ENCODE measurements at regions not wholly inside any gene's neighbourhood (a gene's known extent, or its start where the extent isn't known, plus 50 kb on each side); places are given as distances from the start of the nearest gene placed in this dataset.

DNA sequence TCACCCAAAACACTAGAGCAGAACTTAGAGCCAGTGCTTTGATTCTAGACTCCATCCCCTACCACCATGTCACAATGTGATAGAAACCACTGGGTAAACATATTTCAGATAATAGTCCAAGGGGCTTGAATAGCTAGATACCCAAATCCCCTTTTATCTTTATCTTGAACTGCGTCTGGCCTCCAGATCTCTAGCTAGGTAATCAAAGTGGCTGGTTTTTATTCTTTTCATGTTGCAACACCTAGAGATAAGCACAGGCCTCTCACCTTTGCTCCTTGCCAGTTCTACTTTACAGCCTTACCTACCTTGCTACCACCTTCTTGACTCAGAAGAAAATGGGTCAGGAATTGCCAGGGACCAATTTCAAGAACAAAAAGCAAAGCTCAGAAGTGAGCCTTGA lies 171.2 kb downstream of the C1D start:
- no peaks in the 10 kb centered on the region for H4K20me1 ChIP-seq (ENCODE audit: insufficient read depth, low read length)
- H3K4me1 ChIP-seq (ENCODE audit: insufficient read depth, low read length, severe bottlenecking): no peaks in the 10 kb centered on the region
- no peaks in the 10 kb centered on the region for H3K79me2 ChIP-seq (ENCODE audit: insufficient read depth, low read length)
- H3K27ac ChIP-seq (ENCODE audit: low read depth, low read length, poor library complexity, severe bottlenecking): no peak overlapping the region
- H2AFZ ChIP-seq (ENCODE audit: low read length): no peak overlapping the region
- H3K9ac ChIP-seq (ENCODE audit: low read length): no peak overlapping the region
- TF ChIP-seq, protein P1, sequence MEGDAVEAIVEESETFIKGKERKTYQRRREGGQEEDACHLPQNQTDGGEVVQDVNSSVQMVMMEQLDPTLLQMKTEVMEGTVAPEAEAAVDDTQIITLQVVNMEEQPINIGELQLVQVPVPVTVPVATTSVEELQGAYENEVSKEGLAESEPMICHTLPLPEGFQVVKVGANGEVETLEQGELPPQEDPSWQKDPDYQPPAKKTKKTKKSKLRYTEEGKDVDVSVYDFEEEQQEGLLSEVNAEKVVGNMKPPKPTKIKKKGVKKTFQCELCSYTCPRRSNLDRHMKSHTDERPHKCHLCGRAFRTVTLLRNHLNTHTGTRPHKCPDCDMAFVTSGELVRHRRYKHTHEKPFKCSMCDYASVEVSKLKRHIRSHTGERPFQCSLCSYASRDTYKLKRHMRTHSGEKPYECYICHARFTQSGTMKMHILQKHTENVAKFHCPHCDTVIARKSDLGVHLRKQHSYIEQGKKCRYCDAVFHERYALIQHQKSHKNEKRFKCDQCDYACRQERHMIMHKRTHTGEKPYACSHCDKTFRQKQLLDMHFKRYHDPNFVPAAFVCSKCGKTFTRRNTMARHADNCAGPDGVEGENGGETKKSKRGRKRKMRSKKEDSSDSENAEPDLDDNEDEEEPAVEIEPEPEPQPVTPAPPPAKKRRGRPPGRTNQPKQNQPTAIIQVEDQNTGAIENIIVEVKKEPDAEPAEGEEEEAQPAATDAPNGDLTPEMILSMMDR (IDR thresholded peaks at IDR 0.05; ENCODE audit: low read length): no peak
- no peak for TF ChIP-seq EZH2 (IDR thresholded peaks at IDR 0.05; ENCODE audit: borderline replicate concordance, low read length)
- H3K27me3 ChIP-seq (ENCODE audit: insufficient read depth, low read length): no peaks in the 10 kb centered on the region
- no peaks in the 10 kb centered on the region for H3F3A ChIP-seq (ENCODE audit: insufficient read depth, low read length)
- H3K36me3 ChIP-seq (ENCODE audit: insufficient read depth, low read length): no peaks in the 10 kb centered on the region
- H3K9me3 ChIP-seq (ENCODE audit: low read length): no peaks in the 10 kb centered on the region
- H3K4me3 ChIP-seq (ENCODE audit: low read depth, low read length, poor library complexity, severe bottlenecking): no peak overlapping the region
- H3K4me2 ChIP-seq (ENCODE audit: low read length): no peak overlapping the region
- H3K9me2 ChIP-seq (ENCODE audit: low read depth, low read length): no peaks in the 10 kb centered on the region

DNA sequence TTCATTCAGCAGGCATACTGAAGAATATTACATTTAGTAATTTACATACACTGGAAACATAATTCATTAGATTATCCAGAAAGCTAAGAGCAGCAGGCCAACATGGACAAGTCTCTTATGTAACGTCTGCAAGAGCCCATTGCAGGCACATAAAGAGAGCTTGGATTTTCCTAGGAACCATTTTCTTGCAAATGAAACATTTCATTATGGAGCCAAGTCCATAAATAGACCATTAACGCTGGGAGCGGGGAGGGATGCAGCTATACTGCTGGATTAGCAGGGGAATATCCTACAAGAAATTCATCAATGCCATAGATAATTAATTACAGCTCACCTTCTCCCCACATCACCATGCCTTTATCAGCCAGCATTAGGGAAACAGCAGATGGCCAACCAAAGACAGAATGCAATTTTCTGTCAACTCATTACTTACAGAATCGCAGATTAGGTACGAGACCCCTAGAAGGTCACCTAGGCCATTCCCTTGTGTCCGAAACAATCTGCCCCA lies 170.4 kb downstream of the C1D start:
- Histone ChIP-seq H2AFZ (ENCODE audit: low read length) (no peak overlapping the region), H4K20me1 (ENCODE audit: insufficient read depth, low read length) (no peaks in the 10 kb centered on the region), H3K4me1 (ENCODE audit: insufficient read depth, low read length, severe bottlenecking) (no peaks in the 10 kb centered on the region), H3K79me2 (ENCODE audit: insufficient read depth, low read length) (no peaks in the 10 kb centered on the region), H3F3A (ENCODE audit: insufficient read depth, low read length) (no peaks in the 10 kb centered on the region), H3K9me3 (ENCODE audit: low read length) (no peaks in the 10 kb centered on the region), H3K4me2 (ENCODE audit: low read length) (no peak overlapping the region), H3K4me3 (ENCODE audit: low read depth, low read length, poor library complexity, severe bottlenecking) (no peak overlapping the region), H3K27ac (ENCODE audit: low read depth, low read length, poor library complexity, severe bottlenecking) (no peak overlapping the region), H3K36me3 (ENCODE audit: insufficient read depth, low read length) (no peaks in the 10 kb centered on the region), H3K27me3 (ENCODE audit: insufficient read depth, low read length) (no peaks in the 10 kb centered on the region), H3K9ac (ENCODE audit: low read length) (no peak overlapping the region), H3K9me2 (ENCODE audit: low read depth, low read length) (no peaks in the 10 kb centered on the region)
- TF ChIP-seq, protein P1 (IDR thresholded peaks at IDR 0.05; ENCODE audit: low read length): no peak
- no peak for TF ChIP-seq EZH2 (IDR thresholded peaks at IDR 0.05; ENCODE audit: borderline replicate concordance, low read length)

DNA sequence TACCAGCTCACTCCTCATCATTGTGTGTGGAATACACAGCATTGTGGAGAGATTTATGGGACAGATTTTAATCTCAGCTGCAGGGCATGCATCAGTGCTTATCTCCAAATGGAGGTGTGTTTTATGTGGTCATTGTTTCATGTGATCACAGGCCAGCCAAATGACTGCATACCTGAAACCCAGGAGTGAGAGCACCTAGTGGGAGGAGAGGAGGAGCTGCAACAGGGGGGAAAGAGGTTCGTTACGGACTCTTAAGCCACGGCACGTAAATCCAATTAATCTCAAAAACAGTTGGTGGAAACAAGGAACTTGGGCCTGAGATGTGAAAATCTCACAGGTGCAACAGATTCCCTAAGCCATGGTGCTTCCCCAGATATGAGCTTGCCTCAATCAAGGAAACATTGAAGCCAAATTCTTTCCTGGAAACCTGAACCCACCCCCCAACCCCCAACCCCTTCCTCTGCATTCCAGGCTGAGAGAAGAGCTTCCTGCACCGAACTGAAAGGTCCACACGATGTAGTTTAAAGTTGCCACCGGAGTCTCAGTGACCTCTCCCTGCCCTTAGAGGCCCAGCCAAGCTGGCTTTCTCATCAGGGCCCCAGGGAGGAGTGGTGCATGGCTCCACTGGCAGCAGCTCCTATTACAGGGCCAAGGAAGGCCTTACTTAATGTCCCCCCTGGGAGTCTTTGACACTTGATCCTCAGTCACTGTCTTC lies 167.4 kb downstream of the C1D start:
- Histone ChIP-seq H3K4me3 (ENCODE audit: low read depth, low read length, poor library complexity, severe bottlenecking) (no peak overlapping the region), H2AFZ (ENCODE audit: low read length) (no peak overlapping the region), H3F3A (ENCODE audit: insufficient read depth, low read length) (no peaks in the 10 kb centered on the region), H3K79me2 (ENCODE audit: insufficient read depth, low read length) (no peaks in the 10 kb centered on the region), H3K36me3 (ENCODE audit: insufficient read depth, low read length) (no peaks in the 10 kb centered on the region), H3K4me1 (ENCODE audit: insufficient read depth, low read length, severe bottlenecking) (no peaks in the 10 kb centered on the region), H4K20me1 (ENCODE audit: insufficient read depth, low read length) (no peaks in the 10 kb centered on the region), H3K27ac (ENCODE audit: low read depth, low read length, poor library complexity, severe bottlenecking) (no peak overlapping the region), H3K27me3 (ENCODE audit: insufficient read depth, low read length) (no peaks in the 10 kb centered on the region), H3K9me3 (ENCODE audit: low read length) (no peaks in the 10 kb centered on the region), H3K4me2 (ENCODE audit: low read length) (no peak overlapping the region), H3K9ac (ENCODE audit: low read length) (no peak overlapping the region), H3K9me2 (ENCODE audit: low read depth, low read length) (no peaks in the 10 kb centered on the region)
- no peak for TF ChIP-seq EZH2 (IDR thresholded peaks at IDR 0.05; ENCODE audit: borderline replicate concordance, low read length)
- TF ChIP-seq, protein P1 (IDR thresholded peaks at IDR 0.05; ENCODE audit: low read length): no peak

All from OCI-LY1 (cell line).